GM13977 (cell line): ENCODE measurements at regions not wholly inside any gene's neighbourhood (a gene's known extent, or its start where the extent isn't known, plus 50 kb on each side); places are given as distances from the start of the nearest gene placed in this dataset.
"Not testable (repeated sequence)": the region's sequence is repeated elsewhere in the genome, so short reads cannot be mapped to it uniquely, and the experiment has no call there.

ENCODE experiments used
- DNase-seq: peaks from one replicate; pipeline ENCODE4 v3.0.0; 2012; ENCODE audit warnings: low spot score
- CTCF ChIP-seq: IDR thresholded peaks from 2 replicates; pipeline ENCODE4 v1.5.1; 2012; ENCODE audit warnings: mild to moderate bottlenecking, control low read depth; ENCODE audit not compliant: insufficient read depth; ENCODE audit errors: extremely low read depth, missing control alignments
- in situ Hi-C: fragments of 300-500 bp; cut with MboI; formaldehyde crosslinking; loops from one replicate; pipeline ENCODE4 v1.12.0; 2022; ENCODE audit warnings: low sequenced_read_pairs, low pct_unique_long_range_greater_than_20kb, mixed read lengths, inconsistent platforms; ENCODE audit not compliant: unreplicated experiment

GRCh38 chr4:119958983-119959382 is 107.7 kb downstream of the MAD2L1 start:
- no peak for TF ChIP-seq CTCF
- DNase-seq, result no peak
- in situ Hi-C loops, result no loop called here

GRCh38 chr4:119955256-119955655 is 111.4 kb downstream of the MAD2L1 start:
- TF ChIP-seq CTCF, result no peak
- no peak for DNase-seq
- in situ Hi-C loops, result no loop called here

GRCh38 chr4:119954487-119954886 is 112.2 kb downstream of the MAD2L1 start:
- not testable (repeated sequence) for DNase-seq

GRCh38 chr4:119946359-119946758 is 120.3 kb downstream of the MAD2L1 start:
- DNase-seq, result no peak
- in situ Hi-C loops, result no loop called here
- no peak for TF ChIP-seq CTCF

More at GRCh38 chr4:119954487-119954886, 112.2 kb downstream of the MAD2L1 start:
- in situ Hi-C loops, result not testable (repeated sequence)

- in situ Hi-C loops, result no loop called here
- DNase-seq, result no peak
- no peak for TF ChIP-seq CTCF
Measured at GRCh38 chr4:119942806-119943205, 123.8 kb downstream of the MAD2L1 start.

GRCh38 chr4:119940557-119940956 is 126.1 kb downstream of the MAD2L1 start:
- no peak for DNase-seq
- TF ChIP-seq CTCF, result no peak
- in situ Hi-C loops, result no loop called here

- DNase-seq, result no peak
- in situ Hi-C loops, result no loop called here
- no peak for TF ChIP-seq CTCF
Measured at GRCh38 chr4:119939071-119939995, 127.3 kb downstream of the MAD2L1 start.
